ENCODE measurements at regions not wholly inside any gene's neighbourhood (a gene's known extent, or its start where the extent isn't known, plus 50 kb on each side); places are given as distances from the start of the nearest gene placed in this dataset.

GRCh38 chr7:68789597-68789996 is 808.7 kb upstream of the AUTS2 start:
- TF ChIP-seq CTCF (IDR thresholded peaks at IDR 0.05; ENCODE audit: low read depth, low read length) (no peak), EZH2phosphoT487 (IDR thresholded peaks at IDR 0.05; ENCODE audit: low read depth) (no peak)

All from OCI-LY3 (cell line).